ENCODE measurements at regions not wholly inside any gene's neighbourhood (a gene's known extent, or its start where the extent isn't known, plus 50 kb on each side); places are given as distances from the start of the nearest gene placed in this dataset.

DNA sequence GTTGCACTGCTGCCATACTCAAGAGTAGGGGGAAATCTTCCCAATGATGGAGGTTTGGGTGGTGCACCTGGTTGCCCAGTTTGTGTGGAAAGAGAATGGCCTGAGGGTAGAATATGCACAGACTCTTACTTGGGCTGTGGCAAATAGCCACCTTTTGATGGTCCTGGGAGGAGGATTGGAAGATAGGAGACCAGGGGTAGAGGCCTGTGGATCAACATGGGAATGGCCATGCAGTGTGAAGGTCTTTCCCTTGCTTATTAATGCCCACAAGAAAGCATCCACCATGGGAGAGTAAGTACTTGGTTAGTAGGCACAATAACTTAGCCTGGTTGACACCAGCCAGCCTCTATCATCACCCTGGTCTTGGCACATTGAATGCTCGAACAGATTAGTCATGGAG, 156.8 kb upstream of the LEF1 start:
- Histone ChIP-seq H3K4me3 (ENCODE audit: control extremely low read depth in 1 of 5, extremely low read depth in 1 of 5, insufficient read depth in 1 of 5, low read depth in 2 of 5, low read length in 4 of 5) (no peak overlapping the region), H3K9ac (ENCODE audit: low read length) (no peak overlapping the region), H3K9me3 (ENCODE audit: control extremely low read depth in 1 of 3, control insufficient read depth in 2 of 3, insufficient read depth in 1 of 3, low read length in 2 of 3) (peaks cover 0 to 1% (median 0%) of the 10 kb centered on the region in 3 donors), H3K36me3 (replicated peaks in 1 of 2; ENCODE audit: control extremely low read depth in 1 of 2, control insufficient read depth in 1 of 2, extremely low read depth in 1 of 2, insufficient read depth in 2 of 2, low read length in 1 of 2) (no peaks in the 10 kb centered on the region), H3K27me3 (replicated peaks in 1 of 4; ENCODE audit: control extremely low read depth in 1 of 4, control insufficient read depth in 3 of 4, insufficient read depth in 4 of 4, low read length in 3 of 4) (no peaks in the 10 kb centered on the region), H2AFZ (ENCODE audit: insufficient read depth, low read depth, low read length, poor library complexity, severe bottlenecking) (no peak overlapping the region), H4K20me1 (ENCODE audit: control insufficient read depth, insufficient read depth, low read length, poor library complexity, severe bottlenecking) (no peaks in the 10 kb centered on the region), H3K4me2 (replicated peaks; ENCODE audit: low read depth, low read length, poor library complexity, severe bottlenecking) (no peak overlapping the region), H3K79me2 (ENCODE audit: control insufficient read depth, insufficient read depth, low read length) (no peaks in the 10 kb centered on the region), H3K27ac (ENCODE audit: low read length in 2 of 2) (no peak overlapping the region), H3K4me1 (ENCODE audit: control insufficient read depth in 2 of 2, insufficient read depth in 2 of 2, low read length in 2 of 2) (no peaks in the 10 kb centered on the region)
- Mint-ChIP-seq H3K27me3 (no peaks in the 10 kb centered on the region), H3K4me1 (no peaks in the 10 kb centered on the region), H3K27ac (no peak overlapping the region), H3K4me3 (no peak overlapping the region), H3K9me3 (ENCODE audit: insufficient read depth) (peaks cover 4% of the 10 kb centered on the region)
- POLR2A ChIA-PET: no interaction called here
- CTCF ChIA-PET: no interaction called here
- WGBS (ENCODE audit: insufficient coverage): no CpG with 5 or more reads among the region's 1 CpG
- ATAC-seq (ENCODE audit: low read depth) (no peak), DNase-seq (no peak)
- intact Hi-C loops (cut with micrococcal nuclease): no loop called here
- no peak for TF ChIP-seq EZH2 (IDR thresholded peaks at IDR 0.05; ENCODE audit: borderline replicate concordance, insufficient read depth, low read depth, low read length, poor library complexity, severe bottlenecking)
- TF ChIP-seq, protein P1, sequence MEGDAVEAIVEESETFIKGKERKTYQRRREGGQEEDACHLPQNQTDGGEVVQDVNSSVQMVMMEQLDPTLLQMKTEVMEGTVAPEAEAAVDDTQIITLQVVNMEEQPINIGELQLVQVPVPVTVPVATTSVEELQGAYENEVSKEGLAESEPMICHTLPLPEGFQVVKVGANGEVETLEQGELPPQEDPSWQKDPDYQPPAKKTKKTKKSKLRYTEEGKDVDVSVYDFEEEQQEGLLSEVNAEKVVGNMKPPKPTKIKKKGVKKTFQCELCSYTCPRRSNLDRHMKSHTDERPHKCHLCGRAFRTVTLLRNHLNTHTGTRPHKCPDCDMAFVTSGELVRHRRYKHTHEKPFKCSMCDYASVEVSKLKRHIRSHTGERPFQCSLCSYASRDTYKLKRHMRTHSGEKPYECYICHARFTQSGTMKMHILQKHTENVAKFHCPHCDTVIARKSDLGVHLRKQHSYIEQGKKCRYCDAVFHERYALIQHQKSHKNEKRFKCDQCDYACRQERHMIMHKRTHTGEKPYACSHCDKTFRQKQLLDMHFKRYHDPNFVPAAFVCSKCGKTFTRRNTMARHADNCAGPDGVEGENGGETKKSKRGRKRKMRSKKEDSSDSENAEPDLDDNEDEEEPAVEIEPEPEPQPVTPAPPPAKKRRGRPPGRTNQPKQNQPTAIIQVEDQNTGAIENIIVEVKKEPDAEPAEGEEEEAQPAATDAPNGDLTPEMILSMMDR (IDR thresholded peaks at IDR 0.05): no peak

DNA sequence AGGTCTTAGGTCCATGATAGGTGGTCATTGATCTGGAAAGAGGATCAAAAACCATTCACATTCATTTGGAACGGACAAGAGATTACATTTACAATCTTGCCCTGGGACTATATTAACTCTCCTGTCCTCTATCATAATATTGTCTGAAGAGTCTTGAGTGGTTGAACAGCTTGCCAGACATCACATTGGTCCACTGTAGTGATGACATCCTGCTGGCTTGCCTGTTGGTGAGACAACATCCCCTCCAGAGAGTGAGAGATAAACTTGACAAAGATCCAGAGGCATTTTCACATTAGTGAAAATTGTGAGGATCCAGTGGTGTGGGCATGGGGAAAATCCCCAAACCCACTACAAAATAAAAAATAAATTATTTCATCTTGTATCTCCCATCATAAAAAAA, 155.7 kb upstream of the LEF1 start:
- no peak overlapping the region for H3K27ac ChIP-seq (ENCODE audit: low read length in 2 of 2)
- H2AFZ ChIP-seq (ENCODE audit: insufficient read depth, low read depth, low read length, poor library complexity, severe bottlenecking): no peak overlapping the region
- no peak overlapping the region for H3K4me3 ChIP-seq (ENCODE audit: control extremely low read depth in 1 of 5, extremely low read depth in 1 of 5, insufficient read depth in 1 of 5, low read depth in 2 of 5, low read length in 4 of 5)
- H4K20me1 ChIP-seq (ENCODE audit: control insufficient read depth, insufficient read depth, low read length, poor library complexity, severe bottlenecking): no peaks in the 10 kb centered on the region
- ATAC-seq (ENCODE audit: low read depth) (no peak), DNase-seq (no peak)
- no peaks in the 10 kb centered on the region for H3K27me3 ChIP-seq (replicated peaks in 1 of 4; ENCODE audit: control extremely low read depth in 1 of 4, control insufficient read depth in 3 of 4, insufficient read depth in 4 of 4, low read length in 3 of 4)
- TF ChIP-seq EZH2 (IDR thresholded peaks at IDR 0.05; ENCODE audit: borderline replicate concordance, insufficient read depth, low read depth, low read length, poor library complexity, severe bottlenecking): no peak
- TF ChIP-seq, protein P1 (IDR thresholded peaks at IDR 0.05): no peak
- H3K4me3 Mint-ChIP-seq: no peak overlapping the region
- ChIA-PET POLR2A (no interaction called here), CTCF (no interaction called here)
- no peaks in the 10 kb centered on the region for H3K79me2 ChIP-seq (ENCODE audit: control insufficient read depth, insufficient read depth, low read length)
- H3K4me1 ChIP-seq (ENCODE audit: control insufficient read depth in 2 of 2, insufficient read depth in 2 of 2, low read length in 2 of 2): no peaks in the 10 kb centered on the region
- H3K4me1 Mint-ChIP-seq: no peaks in the 10 kb centered on the region
- H3K9ac ChIP-seq (ENCODE audit: low read length): no peak overlapping the region
- H3K36me3 ChIP-seq (replicated peaks in 1 of 2; ENCODE audit: control extremely low read depth in 1 of 2, control insufficient read depth in 1 of 2, extremely low read depth in 1 of 2, insufficient read depth in 2 of 2, low read length in 1 of 2): no peaks in the 10 kb centered on the region
- H3K9me3 Mint-ChIP-seq (ENCODE audit: insufficient read depth): peaks cover 4% of the 10 kb centered on the region
- H3K27ac Mint-ChIP-seq: no peak overlapping the region
- H3K9me3 ChIP-seq (ENCODE audit: control extremely low read depth in 1 of 3, control insufficient read depth in 2 of 3, insufficient read depth in 1 of 3, low read length in 2 of 3): peaks cover 0 to 1% (median 0%) of the 10 kb centered on the region in 3 donors
- no CpG with 5 or more reads among the region's 1 CpG for WGBS (ENCODE audit: insufficient coverage)
- H3K4me2 ChIP-seq (replicated peaks; ENCODE audit: low read depth, low read length, poor library complexity, severe bottlenecking): no peak overlapping the region
- no peaks in the 10 kb centered on the region for H3K27me3 Mint-ChIP-seq
- intact Hi-C loops (cut with micrococcal nuclease): no loop called here

Measured in B cell (primary cell).